ENCODE measurements at regions not wholly inside any gene's neighbourhood (a gene's known extent, or its start where the extent isn't known, plus 50 kb on each side); places are given as distances from the start of the nearest gene placed in this dataset.
"Not testable (repeated sequence)": the region's sequence is repeated elsewhere in the genome, so short reads cannot be mapped to it uniquely, and the experiment has no call there.

GRCh38 chr6:115618256-115618655, 442.4 kb downstream of the FRK start:
- DNase-seq = no peak

DNA sequence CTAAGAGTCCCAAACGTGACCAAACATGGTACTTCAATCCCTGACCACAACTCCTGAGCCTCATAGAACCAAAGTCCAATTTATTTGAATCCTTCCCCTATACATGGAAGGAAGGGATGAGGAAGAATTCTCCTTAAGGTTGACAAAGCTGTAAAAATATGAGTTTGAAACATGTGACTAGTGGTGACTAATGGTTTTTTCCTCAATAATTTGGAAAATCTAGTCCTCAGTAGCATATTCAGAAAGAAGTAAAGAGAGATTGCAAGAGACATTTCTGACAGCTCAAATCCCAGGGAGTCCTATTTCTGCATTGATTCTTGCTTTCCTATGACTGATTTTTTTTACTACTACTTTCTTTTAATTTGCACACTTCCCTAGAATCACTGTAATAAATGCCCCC, 443.7 kb downstream of the FRK start:
- DNase-seq = no peak

GRCh38 chr6:115613488-115613887, 447.2 kb downstream of the FRK start:
- no peak for DNase-seq

DNA sequence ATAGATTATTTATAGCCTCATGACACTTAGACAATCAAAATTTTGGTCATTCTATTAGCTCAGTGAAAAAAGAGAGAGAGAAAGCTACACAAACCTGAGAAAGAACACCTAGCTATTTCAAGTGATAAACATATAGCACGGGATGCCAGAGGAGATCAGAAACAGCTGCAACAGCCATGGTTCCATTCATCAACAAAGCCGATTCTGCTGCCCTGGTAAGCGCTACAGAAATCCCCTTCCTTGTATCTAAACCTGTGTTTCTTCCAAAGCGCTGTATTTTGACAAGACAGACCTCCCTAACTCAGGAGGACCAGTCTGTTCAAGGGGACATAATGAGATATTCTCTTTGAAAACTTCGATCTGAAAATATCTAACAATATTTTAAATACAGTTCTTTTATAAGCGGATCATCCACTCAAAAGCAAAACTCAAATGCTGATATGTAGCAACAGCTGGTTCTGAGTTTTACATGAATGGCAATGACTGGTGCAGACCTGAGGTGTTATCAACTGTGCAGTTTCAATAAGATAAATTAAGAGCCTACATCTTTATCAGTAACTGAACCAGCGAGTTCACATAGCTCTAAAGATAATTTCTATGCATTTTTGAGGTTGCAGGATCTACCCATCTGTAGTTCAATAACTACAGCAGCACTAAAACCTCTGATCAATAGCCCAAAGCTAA, 447.8 kb downstream of the FRK start:
- no peak for DNase-seq

GRCh38 chr6:115612216-115612615, 448.5 kb downstream of the FRK start:
- DNase-seq = no peak

GRCh38 chr6:115610696-115611095, 450.0 kb downstream of the FRK start:
- no peak for DNase-seq

GRCh38 chr6:115609111-115609510, 451.6 kb downstream of the FRK start:
- no peak for DNase-seq

- no peak for DNase-seq
Observed at GRCh38 chr6:115602466-115602865, 458.2 kb downstream of the FRK start.

- no peak for DNase-seq
Observed at GRCh38 chr6:115601509-115601908, 459.2 kb downstream of the FRK start.

DNA sequence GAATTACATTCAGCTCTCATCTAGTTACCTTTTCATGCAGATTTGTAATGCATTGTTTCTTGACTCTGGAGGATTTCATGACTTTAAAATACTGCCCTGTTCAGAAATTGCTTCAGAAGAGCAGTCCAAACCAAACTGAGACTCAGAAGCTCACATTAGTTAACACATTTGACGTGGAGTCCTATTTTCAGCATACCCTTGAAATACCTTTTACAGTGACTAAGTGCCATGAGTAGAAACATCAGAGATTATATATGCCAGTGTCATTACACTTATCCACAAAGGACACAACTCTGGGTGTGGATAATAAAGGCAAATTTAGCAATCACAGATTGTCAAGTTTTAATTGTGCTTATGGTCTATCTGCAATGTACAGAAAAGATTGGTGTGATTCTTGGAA, 459.6 kb downstream of the FRK start:
- DNase-seq = no peak

GRCh38 chr6:115594891-115595290, 465.8 kb downstream of the FRK start:
- DNase-seq = no peak

DNA sequence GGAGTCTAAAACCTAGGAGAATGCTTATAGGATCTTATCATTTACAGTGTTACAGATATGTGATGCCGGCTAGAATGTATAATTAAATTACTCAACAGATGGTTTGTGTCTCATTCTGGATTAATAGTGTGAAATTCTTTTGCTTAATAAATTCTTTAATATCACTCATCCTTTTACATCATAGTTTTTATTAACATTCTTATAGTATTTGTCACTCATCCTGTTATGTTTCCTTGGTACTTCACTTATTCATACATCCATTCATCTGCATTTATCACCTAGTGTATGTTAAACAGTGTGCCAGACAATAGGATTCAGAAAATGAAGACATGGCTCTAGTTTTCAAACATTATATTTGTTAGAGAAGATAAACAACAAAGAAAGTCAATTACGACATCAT, 468.7 kb downstream of the FRK start:
- no peak for DNase-seq

DNA sequence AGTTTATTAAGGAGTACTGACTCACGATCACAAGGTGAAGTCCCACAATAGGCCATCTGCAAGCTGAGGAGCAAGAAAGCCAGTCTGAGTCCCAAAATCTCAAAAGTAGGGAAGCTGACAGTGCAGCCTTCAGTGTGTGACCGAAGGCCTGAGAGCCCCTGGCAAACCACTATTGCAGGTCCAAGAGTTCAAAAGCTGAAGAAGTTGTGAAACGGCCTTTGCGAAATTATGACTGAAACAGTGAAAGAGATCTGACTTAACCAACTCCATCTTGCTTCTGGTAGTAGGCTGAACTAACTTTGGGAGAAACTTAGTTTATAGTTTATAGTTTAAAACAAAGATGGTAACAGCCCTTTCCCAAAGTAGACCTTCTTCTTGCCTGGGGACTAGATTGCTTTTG, 471.6 kb downstream of the FRK start:
- DNase-seq = not testable (repeated sequence)

- DNase-seq = no peak
Observed at GRCh38 chr6:115583290-115583689, 477.4 kb downstream of the FRK start.

DNA sequence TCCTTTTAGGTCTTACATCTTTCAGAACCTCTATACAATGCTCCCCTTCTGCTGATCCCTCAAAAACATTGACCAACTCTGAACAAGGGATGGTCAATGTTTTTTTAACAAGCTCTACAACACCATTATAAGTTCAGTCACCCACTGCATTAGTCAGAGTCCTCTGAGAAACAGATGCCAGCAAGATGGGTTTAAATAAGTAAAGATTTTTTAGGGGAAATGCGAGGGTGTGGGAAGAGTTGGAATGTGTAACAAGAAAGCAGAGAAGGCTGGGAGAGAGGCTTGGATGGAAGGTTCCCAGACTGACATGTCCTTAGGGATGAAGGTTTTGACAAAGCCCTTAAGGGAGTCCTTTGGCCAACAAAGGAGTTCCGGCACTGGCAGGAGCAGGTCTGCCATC, 478.3 kb downstream of the FRK start:
- no peak for DNase-seq

DNA sequence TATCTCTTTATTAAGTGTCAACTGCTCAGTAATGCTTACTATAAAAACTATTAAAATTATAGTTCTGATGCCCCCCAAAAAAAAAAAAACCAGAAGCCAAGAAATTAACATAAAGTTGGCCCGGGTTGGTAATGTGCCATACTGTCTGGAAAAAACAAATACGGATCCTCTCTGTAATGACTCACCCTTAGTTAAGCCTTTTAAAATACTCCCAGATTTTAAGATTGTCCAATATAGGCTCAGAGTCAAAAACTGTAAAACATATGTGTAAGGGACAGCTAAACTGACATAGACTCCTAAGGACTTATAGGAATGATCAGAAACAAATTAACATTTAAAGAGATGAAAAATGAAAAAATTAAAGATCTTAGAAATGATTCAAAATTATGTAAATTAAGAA, 481.1 kb downstream of the FRK start:
- DNase-seq = not testable (repeated sequence)

DNA sequence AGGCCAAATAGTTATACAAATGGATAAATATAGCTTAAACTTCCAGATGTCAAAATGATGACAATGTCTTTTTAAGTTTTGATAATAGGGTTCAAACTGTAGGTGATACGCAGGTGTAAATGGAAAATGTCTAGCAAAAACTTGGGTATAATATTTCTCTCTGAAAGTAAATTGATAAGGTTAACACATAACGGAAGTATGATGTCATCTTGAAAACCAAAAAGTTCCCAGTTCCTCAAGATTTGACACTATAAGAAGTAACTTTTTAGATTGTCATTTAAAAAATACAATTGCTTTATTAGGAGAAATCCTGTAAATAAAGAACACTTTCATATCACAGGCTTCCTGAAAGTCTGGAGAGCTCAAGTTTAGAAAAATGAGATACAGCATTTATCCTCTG, 483.4 kb downstream of the FRK start:
- no peak for DNase-seq

- DNase-seq = no peak
Observed at GRCh38 chr6:115575285-115575684, 485.4 kb downstream of the FRK start.

DNA sequence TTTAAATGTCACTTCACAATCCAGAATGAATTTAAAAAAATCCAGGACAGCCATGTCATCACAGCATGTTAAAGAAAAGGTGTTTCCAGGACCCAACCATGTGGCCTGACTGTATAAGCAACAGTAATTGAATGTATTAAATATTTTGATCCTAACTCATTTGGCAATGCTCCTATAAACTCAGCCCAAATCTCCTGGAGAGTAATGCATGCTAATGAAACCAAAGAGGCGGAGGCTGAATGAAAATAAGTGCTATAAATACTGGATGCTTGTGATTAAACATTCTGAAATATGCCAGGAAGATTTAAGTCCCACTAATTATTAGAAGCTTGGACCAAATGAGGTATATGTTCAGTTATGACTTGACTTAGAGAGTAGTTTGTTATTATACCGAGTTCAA, 486.8 kb downstream of the FRK start:
- DNase-seq = no peak

DNA sequence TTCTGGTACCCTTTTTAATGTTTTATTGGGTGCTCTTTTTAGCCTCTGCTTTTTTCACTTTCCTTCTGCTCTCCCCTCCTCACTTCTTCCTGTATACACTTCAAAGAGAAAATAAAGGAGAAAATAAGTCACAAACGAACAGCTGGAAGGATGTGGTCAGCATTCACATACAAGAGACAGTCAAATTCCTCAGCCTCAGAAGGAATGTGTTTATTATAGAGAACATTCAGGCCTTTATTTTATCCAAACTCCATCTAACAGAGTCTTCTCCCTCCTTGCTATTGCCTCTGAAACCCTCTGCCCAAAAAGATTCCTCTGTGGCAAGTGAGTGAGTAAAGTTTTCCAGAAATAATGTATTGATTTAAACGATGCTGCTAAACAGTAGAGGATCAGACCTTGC, 490.4 kb downstream of the FRK start:
- no peak for DNase-seq

GRCh38 chr6:115554060-115554459, 506.6 kb downstream of the FRK start:
- DNase-seq = no peak

DNA sequence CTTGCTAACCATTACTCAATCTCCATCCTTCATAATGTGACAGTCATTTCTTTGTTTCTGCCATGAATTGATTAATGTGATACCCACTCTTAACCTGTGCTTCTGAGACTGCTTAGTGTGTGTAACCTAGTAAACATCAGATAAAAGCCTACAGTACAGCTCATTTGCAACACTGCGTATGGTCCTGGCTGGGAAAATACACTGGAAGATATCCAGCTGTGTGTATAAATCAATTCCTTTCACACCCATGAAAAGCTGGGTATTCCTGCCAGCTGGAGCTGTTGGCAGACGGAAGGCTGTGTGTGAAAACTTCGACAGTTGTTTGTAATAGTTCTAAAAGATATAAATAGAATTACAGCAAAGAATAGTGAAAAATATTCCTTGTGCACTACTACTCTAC, 509.2 kb downstream of the FRK start:
- DNase-seq = no peak

GRCh38 chr6:115545672-115545986, 515.1 kb downstream of the FRK start:
- DNase-seq = no peak

DNA sequence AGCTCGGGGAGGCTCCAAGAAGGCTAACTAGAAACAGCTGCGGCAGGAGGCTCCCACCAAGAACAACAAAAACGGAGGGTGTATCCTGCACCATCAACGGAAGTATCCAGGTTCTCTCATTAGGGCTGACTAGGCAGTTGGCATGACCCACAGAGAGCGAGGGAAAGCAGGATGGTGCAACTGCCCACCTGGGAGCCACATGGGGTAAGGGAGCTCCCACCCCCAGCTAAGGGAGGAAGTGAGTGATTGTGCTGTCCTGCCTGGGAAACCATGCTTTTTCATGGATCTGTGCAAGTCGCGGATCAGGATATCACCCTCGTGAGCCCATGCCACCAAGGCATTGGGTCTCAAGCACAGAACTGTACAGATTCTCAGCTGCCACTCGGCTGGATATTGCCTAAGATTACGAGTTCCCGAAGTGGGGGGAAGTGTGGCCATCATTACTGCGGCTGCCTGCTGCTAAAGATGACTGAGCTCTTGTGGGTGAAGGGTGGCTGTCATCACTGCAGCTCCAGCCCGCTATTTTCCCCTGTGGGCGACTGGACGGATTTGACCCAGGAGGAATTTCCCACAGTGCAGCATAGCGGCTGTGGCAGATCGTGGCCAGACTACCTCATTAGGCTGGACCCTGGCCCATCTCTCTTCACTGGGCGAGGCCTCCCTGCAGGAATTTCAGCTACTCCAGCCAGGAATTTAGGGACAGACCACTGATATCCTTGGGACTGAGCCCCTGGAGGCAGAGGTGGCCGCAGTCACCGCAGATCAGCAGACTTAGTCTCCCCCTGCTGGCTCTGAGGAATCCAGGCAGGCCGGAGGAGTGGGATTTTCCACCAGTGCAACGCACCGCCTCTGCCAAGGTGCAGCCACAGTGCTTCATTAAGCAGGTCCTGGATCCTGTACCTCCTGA, 515.7 kb downstream of the FRK start:
- peak in 1 of 2 experiments; percentile 11 for DNase-seq

All from SW 1271 (cell line).